ENCODE measurements at regions not wholly inside any gene's neighbourhood (a gene's known extent, or its start where the extent isn't known, plus 50 kb on each side); places are given as distances from the start of the nearest gene placed in this dataset.

- TF ChIP-seq YY1 (IDR thresholded peaks at IDR 0.05; ENCODE audit: low read depth) (no peak), EP300 (IDR thresholded peaks at IDR 0.05; ENCODE audit: borderline replicate concordance) (no peak)
Measured at GRCh38 chr18:70659036-70659925, 370.4 kb downstream of the SOCS6 start.

Measured in Ishikawa (cell line).